HG03571 (cell line): ENCODE measurements at regions not wholly inside any gene's neighbourhood (a gene's known extent, or its start where the extent isn't known, plus 50 kb on each side); places are given as distances from the start of the nearest gene placed in this dataset.
"Not testable (repeated sequence)": the region's sequence is repeated elsewhere in the genome, so short reads cannot be mapped to it uniquely, and the experiment has no call there.

Experiments used
- ATAC-seq: cut with Tn5 transposase; IDR thresholded peaks from one replicate; pipeline ENCODE4 v1.9.1; 2021; ENCODE audit not compliant: unreplicated experiment

- no peak for ATAC-seq
Observed at GRCh38 chr10:3578682-3579081, 206.3 kb downstream of the KLF6 start.

- ATAC-seq = no peak
Observed at GRCh38 chr10:3578159-3578558, 206.8 kb downstream of the KLF6 start.

GRCh38 chr10:3574451-3574850 lies 210.6 kb downstream of the KLF6 start:
- no peak for ATAC-seq

GRCh38 chr10:3573498-3573897 lies 211.5 kb downstream of the KLF6 start:
- ATAC-seq = no peak

- ATAC-seq = no peak
Observed at GRCh38 chr10:3571310-3571825, 213.6 kb downstream of the KLF6 start.

DNA sequence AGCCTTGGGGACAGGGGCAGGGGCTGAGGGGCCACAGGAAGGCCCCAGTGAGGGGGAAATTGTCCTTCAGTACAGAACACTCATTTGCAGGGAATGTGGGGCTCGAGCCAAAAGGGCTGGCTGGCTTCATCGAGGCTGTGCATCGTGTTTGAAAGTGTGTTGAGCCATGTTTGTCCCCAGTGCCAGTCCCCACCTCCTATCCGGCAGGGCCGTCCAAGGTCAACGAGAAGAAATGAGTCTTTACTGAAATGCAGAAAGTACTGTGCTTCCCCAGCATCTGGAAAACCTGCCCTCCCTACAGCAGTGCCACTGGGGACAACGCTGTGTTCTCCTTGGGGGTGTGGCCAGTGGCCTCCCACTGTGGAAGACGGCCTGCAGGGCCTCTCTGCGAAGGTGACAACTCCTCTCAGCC lies 214.1 kb downstream of the KLF6 start:
- ATAC-seq = no peak

GRCh38 chr10:3570131-3570729 lies 214.8 kb downstream of the KLF6 start:
- no peak for ATAC-seq

DNA sequence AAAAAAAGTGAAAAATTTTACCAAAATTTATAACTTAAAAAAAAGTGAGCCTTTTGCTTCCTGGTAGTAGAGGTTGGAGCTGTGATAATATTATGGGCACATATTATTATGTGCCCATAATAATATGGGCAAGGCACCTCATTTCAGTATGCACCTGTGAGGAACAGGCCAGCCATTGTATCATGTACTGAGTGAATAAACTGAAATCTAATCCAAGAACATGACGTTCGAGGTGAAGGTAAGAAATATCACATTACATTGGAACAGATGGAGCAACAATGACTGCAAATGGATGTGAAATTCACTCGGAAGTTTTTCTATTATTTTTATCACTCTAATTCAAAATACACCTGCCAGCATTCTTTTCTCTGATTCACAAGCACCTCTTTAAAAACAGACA lies 216.0 kb downstream of the KLF6 start:
- no peak for ATAC-seq

DNA sequence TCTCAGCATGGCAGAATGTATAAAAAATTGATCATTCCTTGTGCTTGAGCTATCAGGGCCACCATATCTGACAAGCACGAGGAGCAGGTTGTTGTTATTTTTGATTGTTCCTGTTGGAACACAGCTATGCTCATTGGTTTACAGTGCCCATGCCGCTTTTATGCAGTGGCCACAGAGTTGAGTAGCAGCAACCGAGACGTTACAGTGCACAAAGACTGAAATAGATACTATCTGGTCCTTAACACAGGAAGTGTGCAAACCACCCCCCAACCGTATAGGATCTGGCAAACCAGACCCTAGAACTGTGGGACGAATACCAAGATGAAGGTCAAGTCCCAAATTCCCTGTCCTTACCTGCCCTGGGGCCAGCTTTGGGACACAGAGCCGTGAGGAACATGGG lies 216.6 kb downstream of the KLF6 start:
- no peak for ATAC-seq

- no peak for ATAC-seq
Observed at GRCh38 chr10:3567291-3567963, 217.6 kb downstream of the KLF6 start.

- ATAC-seq = no peak
Observed at GRCh38 chr10:3566627-3567026, 218.4 kb downstream of the KLF6 start.

GRCh38 chr10:3564346-3565002 lies 220.5 kb downstream of the KLF6 start:
- no peak for ATAC-seq

DNA sequence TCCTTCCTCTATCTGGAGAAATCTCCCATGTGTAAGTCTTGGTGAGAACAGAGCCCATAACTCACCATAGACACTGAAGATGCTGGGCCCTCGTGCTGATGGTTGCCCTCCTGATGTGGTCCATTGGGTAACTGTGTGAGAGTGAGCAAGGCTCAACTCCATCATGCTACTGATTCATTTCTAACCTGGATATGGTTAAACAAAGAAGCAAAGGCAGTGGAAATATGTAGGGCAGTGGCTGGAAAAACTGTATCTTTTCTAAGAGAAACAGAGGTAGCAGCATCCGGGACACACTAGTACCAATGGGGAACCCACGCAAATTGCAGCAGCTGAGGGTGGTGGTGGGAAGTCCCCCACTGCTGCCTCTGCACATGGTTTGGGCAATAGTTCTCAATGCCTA lies 221.7 kb downstream of the KLF6 start:
- ATAC-seq = no peak

GRCh38 chr10:3560628-3561027 lies 224.4 kb downstream of the KLF6 start:
- ATAC-seq = not testable (repeated sequence)

- ATAC-seq = no peak
Observed at GRCh38 chr10:3559527-3559926, 225.5 kb downstream of the KLF6 start.

DNA sequence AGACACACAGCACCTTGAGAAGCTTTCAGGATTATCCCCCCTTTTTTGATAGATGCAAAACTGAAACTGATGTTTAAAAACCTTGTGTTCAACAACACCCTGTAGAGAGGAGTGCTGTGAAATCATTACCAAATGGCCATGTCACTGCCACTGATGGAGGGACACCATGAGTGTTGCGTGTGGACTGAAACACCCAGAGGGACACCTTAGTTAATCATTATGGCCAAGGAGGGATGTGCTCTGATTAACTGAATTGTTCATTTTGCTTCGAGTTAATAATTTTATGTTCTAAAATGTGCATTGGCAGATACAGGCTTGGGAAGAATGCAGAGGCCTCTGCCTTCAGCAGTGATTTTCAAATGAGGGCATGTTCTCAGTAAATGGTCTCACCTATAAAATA lies 226.0 kb downstream of the KLF6 start:
- no peak for ATAC-seq

DNA sequence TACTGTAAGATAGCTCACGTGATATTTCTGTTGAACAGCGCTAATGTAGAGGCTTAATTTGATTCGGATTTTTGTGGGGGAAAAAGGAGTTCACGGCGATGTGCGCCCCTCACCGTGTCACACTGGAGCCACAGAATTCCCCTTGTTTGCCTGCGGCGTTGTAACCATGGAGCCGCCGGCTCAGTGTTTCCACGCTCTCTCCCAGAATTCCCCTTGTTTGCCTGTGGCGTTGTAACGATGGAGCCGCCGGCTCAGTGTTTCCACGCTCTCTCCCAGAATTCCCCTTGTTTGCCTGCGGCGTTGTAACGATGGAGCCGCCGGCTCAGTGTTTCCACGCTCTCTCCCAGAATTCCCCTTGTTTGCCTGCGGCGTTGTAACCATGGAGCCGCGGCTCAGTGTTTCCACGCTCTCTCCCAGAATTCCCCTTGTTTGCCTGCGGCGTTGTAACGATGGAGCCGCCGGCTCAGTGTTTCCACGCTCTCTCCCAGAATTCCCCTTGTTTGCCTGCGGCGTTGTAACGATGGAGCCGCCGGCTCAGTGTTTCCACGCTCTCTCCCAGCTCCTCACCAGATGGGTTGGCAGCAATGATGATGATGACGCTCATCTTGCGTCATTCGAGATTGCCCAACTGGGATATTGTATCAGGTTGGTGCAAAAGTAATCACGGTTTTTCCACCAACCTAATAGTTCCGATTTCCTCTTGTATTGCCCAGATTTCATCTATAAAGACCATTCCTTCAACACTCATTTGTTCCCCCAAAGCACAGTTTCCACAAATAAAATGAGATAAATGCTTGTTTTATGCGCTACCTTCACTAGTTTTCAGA lies 228.6 kb downstream of the KLF6 start:
- ATAC-seq = not testable (repeated sequence)

GRCh38 chr10:3554121-3554522 lies 230.9 kb downstream of the KLF6 start:
- ATAC-seq = no peak

GRCh38 chr10:3552281-3552680 lies 232.7 kb downstream of the KLF6 start:
- ATAC-seq = no peak

- no peak for ATAC-seq
Observed at GRCh38 chr10:3551761-3552160, 233.2 kb downstream of the KLF6 start.

GRCh38 chr10:3549118-3549517 lies 235.9 kb downstream of the KLF6 start:
- ATAC-seq = no peak
